Body of pancreas (tissue), 4 donors: ENCODE measurements at regions not wholly inside any gene's neighbourhood (a gene's known extent, or its start where the extent isn't known, plus 50 kb on each side); places are given as distances from the start of the nearest gene placed in this dataset.

Experiments used
- POLR2A ChIP-seq, 3 donors: fragments of 450-650 bp; IDR thresholded peaks; one replicate each; pipeline ENCODE4 v1.6.1; 2016; ENCODE audit warnings: antibody characterized with exemption in 3 of 3, mild to moderate bottlenecking in 2 of 3
- TF ChIP-seq, protein P1 (sequence below), 7 experiments: fragments of 450-650 bp in 4 of 7; fragments of 200-600 bp in 3 of 7; sonication (generic) in 3 of 7; IDR thresholded peaks; one replicate each; pipeline ENCODE4 v1.5.1; 2016 to 2019; ENCODE audit warnings: antibody characterized with exemption in 7 of 7

GRCh38 chr19:34831714-34832113 lies 58.7 kb upstream of the ZNF599 start:
- TF ChIP-seq POLR2A (IDR thresholded peaks at IDR 0.05) = no peak
- TF ChIP-seq, protein P1, sequence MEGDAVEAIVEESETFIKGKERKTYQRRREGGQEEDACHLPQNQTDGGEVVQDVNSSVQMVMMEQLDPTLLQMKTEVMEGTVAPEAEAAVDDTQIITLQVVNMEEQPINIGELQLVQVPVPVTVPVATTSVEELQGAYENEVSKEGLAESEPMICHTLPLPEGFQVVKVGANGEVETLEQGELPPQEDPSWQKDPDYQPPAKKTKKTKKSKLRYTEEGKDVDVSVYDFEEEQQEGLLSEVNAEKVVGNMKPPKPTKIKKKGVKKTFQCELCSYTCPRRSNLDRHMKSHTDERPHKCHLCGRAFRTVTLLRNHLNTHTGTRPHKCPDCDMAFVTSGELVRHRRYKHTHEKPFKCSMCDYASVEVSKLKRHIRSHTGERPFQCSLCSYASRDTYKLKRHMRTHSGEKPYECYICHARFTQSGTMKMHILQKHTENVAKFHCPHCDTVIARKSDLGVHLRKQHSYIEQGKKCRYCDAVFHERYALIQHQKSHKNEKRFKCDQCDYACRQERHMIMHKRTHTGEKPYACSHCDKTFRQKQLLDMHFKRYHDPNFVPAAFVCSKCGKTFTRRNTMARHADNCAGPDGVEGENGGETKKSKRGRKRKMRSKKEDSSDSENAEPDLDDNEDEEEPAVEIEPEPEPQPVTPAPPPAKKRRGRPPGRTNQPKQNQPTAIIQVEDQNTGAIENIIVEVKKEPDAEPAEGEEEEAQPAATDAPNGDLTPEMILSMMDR (IDR thresholded peaks at IDR 0.05) = no peak
